ENCODE measurements at regions not wholly inside any gene's neighbourhood (a gene's known extent, or its start where the extent isn't known, plus 50 kb on each side); places are given as distances from the start of the nearest gene placed in this dataset.

DNA sequence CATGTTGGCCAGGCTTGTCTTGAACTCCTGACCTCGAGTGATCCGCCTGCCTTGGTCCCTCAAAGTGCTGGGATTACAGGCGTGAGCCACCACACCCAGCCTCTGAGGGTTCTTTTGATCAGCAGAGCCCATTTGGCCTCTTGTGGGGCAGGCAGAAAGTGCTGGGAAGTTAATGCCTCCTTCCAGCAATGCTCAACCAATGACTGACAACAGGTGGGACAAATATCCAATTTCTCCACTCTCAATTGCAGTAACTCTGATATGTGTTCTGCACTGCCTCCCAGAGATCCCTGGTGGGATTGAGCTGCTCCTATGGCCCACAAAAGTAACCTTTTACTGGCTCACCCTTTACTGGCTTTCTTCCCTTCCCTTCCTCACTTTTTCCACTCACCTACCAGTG, 79.9 kb upstream of the APC start:
- no peak for TF ChIP-seq POLR2A (IDR thresholded peaks at IDR 0.05)
- TF ChIP-seq, protein P1, sequence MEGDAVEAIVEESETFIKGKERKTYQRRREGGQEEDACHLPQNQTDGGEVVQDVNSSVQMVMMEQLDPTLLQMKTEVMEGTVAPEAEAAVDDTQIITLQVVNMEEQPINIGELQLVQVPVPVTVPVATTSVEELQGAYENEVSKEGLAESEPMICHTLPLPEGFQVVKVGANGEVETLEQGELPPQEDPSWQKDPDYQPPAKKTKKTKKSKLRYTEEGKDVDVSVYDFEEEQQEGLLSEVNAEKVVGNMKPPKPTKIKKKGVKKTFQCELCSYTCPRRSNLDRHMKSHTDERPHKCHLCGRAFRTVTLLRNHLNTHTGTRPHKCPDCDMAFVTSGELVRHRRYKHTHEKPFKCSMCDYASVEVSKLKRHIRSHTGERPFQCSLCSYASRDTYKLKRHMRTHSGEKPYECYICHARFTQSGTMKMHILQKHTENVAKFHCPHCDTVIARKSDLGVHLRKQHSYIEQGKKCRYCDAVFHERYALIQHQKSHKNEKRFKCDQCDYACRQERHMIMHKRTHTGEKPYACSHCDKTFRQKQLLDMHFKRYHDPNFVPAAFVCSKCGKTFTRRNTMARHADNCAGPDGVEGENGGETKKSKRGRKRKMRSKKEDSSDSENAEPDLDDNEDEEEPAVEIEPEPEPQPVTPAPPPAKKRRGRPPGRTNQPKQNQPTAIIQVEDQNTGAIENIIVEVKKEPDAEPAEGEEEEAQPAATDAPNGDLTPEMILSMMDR (IDR thresholded peaks at IDR 0.05 in 8 of 11, conservative IDR thresholded peaks at IDR 0.05 in 3 of 11), result no peak
- no peak for TF ChIP-seq POLR2AphosphoS5 (IDR thresholded peaks at IDR 0.05)
- 73 to 88% (median 83%) methylated on average over 3 of the region's 3 CpGs for WGBS, 5 donors
- intact Hi-C loops (cut with DNase I; ENCODE audit: low total_unique reads), result no loop called here

DNA sequence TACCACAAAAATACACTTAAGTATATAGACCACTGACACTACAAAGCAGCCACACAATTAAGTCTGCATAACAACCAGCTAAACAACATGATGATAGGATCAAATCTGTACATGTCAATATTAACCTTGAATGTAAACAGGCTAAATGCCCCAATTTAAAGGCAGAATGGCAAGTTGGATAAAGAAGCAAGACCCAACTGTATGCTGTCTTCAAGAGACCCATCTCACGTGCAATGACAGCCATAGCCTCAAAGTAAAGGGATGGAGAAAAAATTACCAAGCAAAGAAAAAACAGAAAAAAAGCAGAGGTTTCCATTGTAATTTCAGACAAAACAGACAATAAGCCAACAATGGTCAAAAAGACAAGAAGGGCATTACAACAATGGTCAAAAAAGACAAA, 77.3 kb upstream of the APC start:
- no peak overlapping the region for H3K27ac ChIP-seq
- intact Hi-C loops (cut with DNase I; ENCODE audit: low total_unique reads), result no loop called here
- no peak for DNase-seq
- peaks cover 0 to 19% (median 14%) of the 10 kb centered on the region in 8 donors for H3K9me3 ChIP-seq
- H3K27me3 ChIP-seq (replicated peaks in 1 of 7), result peaks cover 0 to 5% (median 0%) of the 10 kb centered on the region in 7 donors
- TF ChIP-seq, protein P1 (IDR thresholded peaks at IDR 0.05 in 8 of 11, conservative IDR thresholded peaks at IDR 0.05 in 3 of 11), result no peak
- TF ChIP-seq POLR2AphosphoS5 (IDR thresholded peaks at IDR 0.05) (no peak), POLR2A (IDR thresholded peaks at IDR 0.05) (no peak)
- WGBS, 5 donors, result 88 to 100% (median 93%) methylated on average over 1 of the region's 1 CpG
- H3K4me1 ChIP-seq, result no peaks in the 10 kb centered on the region
- H3K4me3 ChIP-seq, result no peak overlapping the region
- no peaks in the 10 kb centered on the region for H3K36me3 ChIP-seq

More for the DNA sequence above, 79.9 kb upstream of the APC start:
- H3K4me3 ChIP-seq, result no peak overlapping the region
- H3K4me1 ChIP-seq, result no peaks in the 10 kb centered on the region
- H3K9me3 ChIP-seq, result peaks cover 0 to 19% (median 14%) of the 10 kb centered on the region in 8 donors
- H3K27ac ChIP-seq, result no peak overlapping the region
- no peaks in the 10 kb centered on the region for H3K36me3 ChIP-seq
- H3K27me3 ChIP-seq (replicated peaks in 1 of 7), result peaks cover 0 to 9% (median 0%) of the 10 kb centered on the region in 7 donors
- no peak for DNase-seq

DNA sequence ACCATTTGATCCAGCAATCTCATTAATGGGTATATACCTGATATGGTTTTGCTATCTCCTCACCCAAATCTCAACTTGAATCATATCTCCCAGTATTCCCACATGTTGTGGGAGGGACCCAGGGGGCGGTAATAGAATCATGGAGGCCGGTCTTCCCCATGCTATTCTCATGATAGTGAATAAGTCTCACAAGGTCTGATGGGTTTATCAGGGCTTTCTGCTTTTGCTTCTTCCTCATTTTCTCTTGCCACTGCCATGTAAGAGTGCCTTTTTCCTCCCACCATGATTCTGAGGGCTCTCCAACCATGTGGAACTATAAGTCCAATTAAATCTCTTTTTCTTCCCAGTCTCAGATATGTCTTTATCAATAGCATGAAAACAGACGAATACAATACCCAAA, 74.5 kb upstream of the APC start:
- Histone ChIP-seq H3K4me3 (no peak overlapping the region), H3K36me3 (no peaks in the 10 kb centered on the region), H3K9me3 (peaks cover 0 to 19% (median 14%) of the 10 kb centered on the region in 8 donors), H3K27me3 (replicated peaks in 1 of 7) (no peaks in the 10 kb centered on the region), H3K4me1 (no peaks in the 10 kb centered on the region), H3K27ac (no peak overlapping the region)
- WGBS, 5 donors, result 77 to 94% (median 79%) methylated on average over 3 of the region's 3 CpGs
- no peak for DNase-seq
- no peak for TF ChIP-seq POLR2AphosphoS5 (IDR thresholded peaks at IDR 0.05)
- TF ChIP-seq, protein P1 (IDR thresholded peaks at IDR 0.05 in 8 of 11, conservative IDR thresholded peaks at IDR 0.05 in 3 of 11), result no peak
- no peak for TF ChIP-seq POLR2A (IDR thresholded peaks at IDR 0.05)
- intact Hi-C loops (cut with DNase I; ENCODE audit: low total_unique reads), result no loop called here

DNA sequence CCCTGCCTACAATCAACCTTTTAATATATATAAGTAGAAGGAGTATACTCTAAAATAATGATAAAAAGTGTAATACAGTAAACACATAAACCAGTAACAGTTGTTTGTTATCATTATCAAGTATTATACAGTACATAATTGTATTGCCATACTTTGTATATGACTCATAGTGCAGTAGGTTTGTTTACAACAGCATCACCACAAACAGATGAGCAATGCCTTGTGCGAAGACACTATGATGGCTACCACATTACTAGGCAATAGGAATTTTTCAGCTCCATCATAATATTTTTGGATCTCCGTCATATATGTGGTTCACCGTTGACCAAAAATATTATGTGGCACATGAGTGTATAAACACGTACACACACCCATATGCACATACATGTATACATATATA, 69.7 kb upstream of the APC start:
- Histone ChIP-seq H3K4me1 (no peaks in the 10 kb centered on the region), H3K27ac (no peak overlapping the region), H3K27me3 (replicated peaks in 1 of 7) (no peaks in the 10 kb centered on the region), H3K4me3 (no peak overlapping the region), H3K36me3 (no peaks in the 10 kb centered on the region), H3K9me3 (no peaks in the 10 kb centered on the region)
- intact Hi-C loops (cut with DNase I; ENCODE audit: low total_unique reads), result no loop called here
- WGBS, 5 donors, result 93 to 98% (median 96%) methylated on average over 4 of the region's 4 CpGs
- DNase-seq, result no peak
- no peak for TF ChIP-seq POLR2A (IDR thresholded peaks at IDR 0.05)

DNA sequence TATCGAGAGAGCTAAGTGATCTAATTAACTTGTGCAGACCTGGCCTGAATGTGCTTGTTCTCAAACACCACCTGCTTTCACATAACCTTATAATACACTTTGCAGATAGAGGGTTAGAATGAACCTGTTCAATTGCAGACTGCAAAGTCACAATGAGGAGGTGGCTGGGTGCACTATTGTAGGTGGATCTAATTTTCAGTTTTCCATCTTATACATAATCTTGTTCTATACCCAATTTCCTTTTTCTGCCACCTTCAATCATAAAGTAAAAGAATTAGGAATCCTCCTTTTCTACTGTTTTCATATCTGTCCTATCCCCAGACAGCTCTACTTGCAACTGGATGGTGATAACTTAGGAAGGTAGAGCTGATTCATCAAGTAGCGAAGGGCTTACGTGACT, 68.8 kb upstream of the APC start:
- TF ChIP-seq POLR2AphosphoS5 (IDR thresholded peaks at IDR 0.05), result no peak
- TF ChIP-seq POLR2A (IDR thresholded peaks at IDR 0.05), result no peak
- TF ChIP-seq, protein P1 (IDR thresholded peaks at IDR 0.05 in 8 of 11, conservative IDR thresholded peaks at IDR 0.05 in 3 of 11), result no peak
- no peak for DNase-seq
- Histone ChIP-seq H3K4me3 (no peak overlapping the region), H3K36me3 (no peaks in the 10 kb centered on the region), H3K27ac (no peak overlapping the region), H3K27me3 (replicated peaks in 1 of 7) (no peaks in the 10 kb centered on the region), H3K4me1 (no peaks in the 10 kb centered on the region), H3K9me3 (no peaks in the 10 kb centered on the region)
- intact Hi-C loops (cut with DNase I; ENCODE audit: low total_unique reads), result no loop called here
- 93 to 96% (median 93%) methylated on average over 3 of the region's 3 CpGs for WGBS, 5 donors

Measured in spleen (tissue), 11 donors.